ENCODE measurements at regions not wholly inside any gene's neighbourhood (a gene's known extent, or its start where the extent isn't known, plus 50 kb on each side); places are given as distances from the start of the nearest gene placed in this dataset.

DNA sequence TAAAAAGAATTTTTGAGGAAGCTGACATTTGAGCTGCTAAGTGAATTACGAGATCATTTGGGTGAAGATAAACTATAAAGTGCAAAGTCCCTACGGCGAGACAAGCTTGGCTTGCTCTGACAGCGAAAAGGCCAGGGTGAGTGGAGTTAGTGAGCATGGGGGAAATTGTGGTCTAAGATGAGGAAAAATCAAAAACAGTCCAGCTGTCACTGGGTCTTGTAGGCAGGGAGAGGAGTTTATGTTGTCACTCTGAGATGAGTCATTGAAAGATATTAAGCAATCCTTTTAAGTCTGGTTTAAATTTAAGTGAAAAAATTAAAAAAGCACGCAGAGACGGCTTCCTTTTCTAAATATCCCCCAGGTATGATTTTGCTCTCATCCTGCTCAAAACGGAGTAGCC, 601.9 kb downstream of the MRPL39 start:
- Mint-ChIP-seq H3K4me3 (no peak overlapping the region), H3K36me3 (ENCODE audit: insufficient read depth in 2 of 2) (no peaks in the 10 kb centered on the region), H3K27ac (no peak overlapping the region), H3K27me3 (ENCODE audit: low read depth) (no peaks in the 10 kb centered on the region), H3K9me3 (peaks cover 0 to 3% of the 10 kb centered on the region in 2 donors), H3K4me1 (ENCODE audit: low read depth) (no peaks in the 10 kb centered on the region)
- no peak for ATAC-seq (replicated peaks in 1 of 2)
- DNase-seq = no peak

- Mint-ChIP-seq H3K27ac (no peak overlapping the region), H3K36me3 (ENCODE audit: insufficient read depth in 2 of 2) (no peaks in the 10 kb centered on the region), H3K4me1 (ENCODE audit: low read depth) (no peaks in the 10 kb centered on the region), H3K9me3 (peaks cover 0 to 3% of the 10 kb centered on the region in 2 donors), H3K27me3 (ENCODE audit: low read depth) (no peaks in the 10 kb centered on the region), H3K4me3 (no peak overlapping the region)
- ATAC-seq (replicated peaks in 1 of 2) (no peak), DNase-seq (no peak)
Observed at GRCh38 chr21:25002676-25003075, 604.6 kb downstream of the MRPL39 start.

- Mint-ChIP-seq H3K4me3 (no peak overlapping the region), H3K27me3 (ENCODE audit: low read depth) (no peaks in the 10 kb centered on the region), H3K4me1 (ENCODE audit: low read depth) (no peaks in the 10 kb centered on the region), H3K9me3 (peaks cover 0 to 1% of the 10 kb centered on the region in 2 donors), H3K36me3 (ENCODE audit: insufficient read depth in 2 of 2) (no peaks in the 10 kb centered on the region), H3K27ac (no peak overlapping the region)
- DNase-seq = no peak
- no peak for ATAC-seq (replicated peaks in 1 of 2)
Observed at GRCh38 chr21:24995216-24995615, 612.1 kb downstream of the MRPL39 start.

DNA sequence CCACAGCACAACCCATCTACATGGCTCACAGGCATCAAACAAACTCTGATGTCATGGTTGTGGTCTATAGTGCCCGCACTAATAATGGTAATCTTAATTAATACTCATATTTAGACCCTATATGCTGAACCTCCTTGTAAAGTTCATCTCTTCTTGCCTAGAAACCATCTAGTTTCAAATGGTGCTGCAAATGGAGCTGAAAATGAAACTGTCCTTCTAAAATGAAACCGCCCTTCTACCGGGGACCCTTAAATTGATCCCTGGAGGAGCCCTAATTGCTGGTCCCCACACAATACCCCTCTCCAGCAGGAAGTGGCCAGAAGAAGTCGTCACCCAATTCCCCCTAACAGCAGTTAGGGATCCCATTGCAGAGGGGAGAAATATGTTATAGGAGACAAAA, 612.6 kb downstream of the MRPL39 start:
- DNase-seq (no peak), ATAC-seq (replicated peaks in 1 of 2) (no peak)
- peaks cover 0 to 1% of the 10 kb centered on the region in 2 donors for H3K9me3 Mint-ChIP-seq
- H3K27me3 Mint-ChIP-seq (ENCODE audit: low read depth) = no peaks in the 10 kb centered on the region
- no peaks in the 10 kb centered on the region for H3K4me1 Mint-ChIP-seq (ENCODE audit: low read depth)
- no peak overlapping the region for H3K4me3 Mint-ChIP-seq
- no peak overlapping the region for H3K27ac Mint-ChIP-seq
- H3K36me3 Mint-ChIP-seq (ENCODE audit: insufficient read depth in 2 of 2) = no peaks in the 10 kb centered on the region

GRCh38 chr21:24989516-24989915, 617.8 kb downstream of the MRPL39 start:
- Mint-ChIP-seq H3K36me3 (ENCODE audit: insufficient read depth in 2 of 2) (no peaks in the 10 kb centered on the region), H3K4me3 (no peak overlapping the region), H3K4me1 (ENCODE audit: low read depth) (no peaks in the 10 kb centered on the region), H3K9me3 (peaks cover 0 to under 1% of the 10 kb centered on the region in 2 donors), H3K27me3 (ENCODE audit: low read depth) (no peaks in the 10 kb centered on the region), H3K27ac (no peak overlapping the region)
- no peak for ATAC-seq (replicated peaks in 1 of 2)
- no peak for DNase-seq

GRCh38 chr21:24988941-24989340, 618.3 kb downstream of the MRPL39 start:
- DNase-seq = no peak
- Mint-ChIP-seq H3K27ac (no peak overlapping the region), H3K27me3 (ENCODE audit: low read depth) (no peaks in the 10 kb centered on the region), H3K4me3 (no peak overlapping the region), H3K4me1 (ENCODE audit: low read depth) (no peaks in the 10 kb centered on the region), H3K9me3 (peaks cover 0 to 1% of the 10 kb centered on the region in 2 donors), H3K36me3 (ENCODE audit: insufficient read depth in 2 of 2) (no peaks in the 10 kb centered on the region)
- no peak for ATAC-seq (replicated peaks in 1 of 2)

DNA sequence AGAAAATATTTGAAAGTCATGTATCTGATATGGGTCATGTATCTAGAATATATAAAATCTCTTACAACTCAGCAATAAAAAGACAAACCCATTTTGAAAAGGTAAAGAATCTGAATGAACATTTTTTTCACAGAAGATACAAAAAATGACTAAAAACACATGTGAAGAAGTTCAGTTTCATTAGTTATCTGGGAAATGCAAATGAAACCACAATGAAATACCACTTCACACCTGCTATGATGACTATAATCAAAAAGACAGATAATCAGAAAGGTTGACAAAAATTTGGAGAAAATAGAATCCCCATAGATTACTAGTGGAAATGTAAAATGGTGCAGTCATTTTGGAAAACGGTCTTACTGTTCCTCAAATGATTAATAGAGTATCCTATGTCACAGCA, 631.0 kb downstream of the MRPL39 start:
- Mint-ChIP-seq H3K9me3 (peaks cover 4 to 5% of the 10 kb centered on the region in 2 donors), H3K27ac (no peak overlapping the region), H3K27me3 (ENCODE audit: low read depth) (no peaks in the 10 kb centered on the region), H3K36me3 (ENCODE audit: insufficient read depth in 2 of 2) (peaks cover 0 to 2% of the 10 kb centered on the region in 2 donors), H3K4me3 (no peak overlapping the region), H3K4me1 (ENCODE audit: low read depth) (no peaks in the 10 kb centered on the region)
- ATAC-seq (replicated peaks in 1 of 2) = no peak
- no peak for DNase-seq

- ATAC-seq (replicated peaks in 1 of 2) (no peak), DNase-seq (no peak)
- Mint-ChIP-seq H3K9me3 (peaks cover 4 to 5% of the 10 kb centered on the region in 2 donors), H3K4me3 (no peak overlapping the region), H3K4me1 (ENCODE audit: low read depth) (no peaks in the 10 kb centered on the region), H3K27ac (no peak overlapping the region), H3K27me3 (ENCODE audit: low read depth) (no peaks in the 10 kb centered on the region), H3K36me3 (ENCODE audit: insufficient read depth in 2 of 2) (peaks cover 0 to 3% of the 10 kb centered on the region in 2 donors)
Observed at GRCh38 chr21:24969068-24969467, 638.2 kb downstream of the MRPL39 start.

DNA sequence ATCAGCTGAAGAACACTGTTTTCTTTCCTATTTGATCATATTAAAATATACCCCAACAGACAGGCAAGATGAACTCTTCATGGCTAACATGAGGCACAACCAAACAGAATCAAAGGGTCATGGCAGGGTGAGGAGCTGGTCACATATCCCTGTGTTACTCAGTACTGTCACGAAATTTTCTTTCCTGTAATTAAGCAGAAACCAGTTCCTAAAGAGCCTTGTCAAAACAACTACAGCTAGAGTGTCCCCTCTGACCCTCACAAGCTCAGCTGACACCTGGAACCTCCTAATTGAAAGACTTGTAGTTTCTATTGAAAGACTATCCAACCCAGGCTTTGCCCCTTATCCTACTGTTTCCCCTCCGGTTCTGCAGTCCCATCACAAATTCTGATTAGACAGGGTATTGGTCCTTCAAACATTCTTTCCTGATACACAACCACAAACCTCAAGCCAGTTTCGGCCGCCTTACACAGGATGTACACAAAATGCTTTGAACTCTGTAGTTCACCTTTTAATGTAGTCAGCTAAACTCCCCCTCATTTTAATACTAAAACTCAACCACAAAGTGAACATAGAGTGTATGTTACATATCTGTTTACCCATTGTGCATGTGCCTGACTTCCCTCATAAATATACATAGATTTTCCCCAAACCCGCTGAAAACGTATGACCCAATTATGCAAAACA, 651.9 kb downstream of the MRPL39 start:
- no peaks in the 10 kb centered on the region for H3K36me3 Mint-ChIP-seq (ENCODE audit: insufficient read depth in 2 of 2)
- no peak for DNase-seq
- peaks cover 0 to 2% of the 10 kb centered on the region in 2 donors for H3K9me3 Mint-ChIP-seq
- no peak overlapping the region for H3K27ac Mint-ChIP-seq
- no peaks in the 10 kb centered on the region for H3K27me3 Mint-ChIP-seq (ENCODE audit: low read depth)
- no peak for ATAC-seq (replicated peaks in 1 of 2)
- H3K4me3 Mint-ChIP-seq = no peak overlapping the region
- no peaks in the 10 kb centered on the region for H3K4me1 Mint-ChIP-seq (ENCODE audit: low read depth)

DNA sequence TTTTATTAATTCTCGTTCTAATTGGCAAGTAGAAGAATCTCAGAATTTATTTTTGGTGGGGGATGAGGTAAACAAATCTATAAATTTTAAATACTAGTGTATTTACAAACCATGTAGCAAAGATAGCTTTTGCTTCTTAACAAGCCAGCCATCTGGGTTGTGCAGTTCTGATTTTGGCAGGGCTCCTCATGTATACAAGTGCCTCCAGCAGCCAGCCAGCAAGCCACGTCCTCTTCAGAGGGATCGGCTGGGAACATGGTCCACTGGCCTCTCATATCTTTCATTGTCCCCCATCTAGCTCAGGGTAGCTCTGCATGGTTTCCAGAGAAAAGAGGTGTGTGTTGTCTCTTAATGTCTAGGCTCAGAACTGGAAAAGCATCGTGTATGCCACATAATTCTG, 659.1 kb downstream of the MRPL39 start:
- Mint-ChIP-seq H3K36me3 (ENCODE audit: insufficient read depth in 2 of 2) (no peaks in the 10 kb centered on the region), H3K27ac (no peak overlapping the region)

GRCh38 chr21:24945910-24946309, 661.4 kb downstream of the MRPL39 start:
- Mint-ChIP-seq H3K9me3 (peaks cover 0 to 2% of the 10 kb centered on the region in 2 donors), H3K36me3 (ENCODE audit: insufficient read depth in 2 of 2) (no peaks in the 10 kb centered on the region), H3K27me3 (ENCODE audit: low read depth) (no peaks in the 10 kb centered on the region), H3K4me3 (no peak overlapping the region), H3K27ac (no peak overlapping the region), H3K4me1 (ENCODE audit: low read depth) (no peaks in the 10 kb centered on the region)
- ATAC-seq (replicated peaks in 1 of 2) (no peak), DNase-seq (no peak)

More for the DNA sequence above, 659.1 kb downstream of the MRPL39 start:
- H3K27me3 Mint-ChIP-seq (ENCODE audit: low read depth) = no peaks in the 10 kb centered on the region
- ATAC-seq (replicated peaks in 1 of 2) (no peak), DNase-seq (no peak)
- no peaks in the 10 kb centered on the region for H3K4me1 Mint-ChIP-seq (ENCODE audit: low read depth)
- H3K4me3 Mint-ChIP-seq = no peak overlapping the region
- H3K9me3 Mint-ChIP-seq = no peaks in the 10 kb centered on the region

GRCh38 chr21:24941316-24942185, 665.7 kb downstream of the MRPL39 start:
- Mint-ChIP-seq H3K4me1 (ENCODE audit: low read depth) (no peaks in the 10 kb centered on the region), H3K27ac (no peak overlapping the region), H3K27me3 (ENCODE audit: low read depth) (no peaks in the 10 kb centered on the region), H3K9me3 (peaks cover 0 to 2% of the 10 kb centered on the region in 2 donors), H3K36me3 (ENCODE audit: insufficient read depth in 2 of 2) (no peaks in the 10 kb centered on the region), H3K4me3 (no peak overlapping the region)
- DNase-seq = no peak
- ATAC-seq (replicated peaks in 1 of 2) = no peak

DNA sequence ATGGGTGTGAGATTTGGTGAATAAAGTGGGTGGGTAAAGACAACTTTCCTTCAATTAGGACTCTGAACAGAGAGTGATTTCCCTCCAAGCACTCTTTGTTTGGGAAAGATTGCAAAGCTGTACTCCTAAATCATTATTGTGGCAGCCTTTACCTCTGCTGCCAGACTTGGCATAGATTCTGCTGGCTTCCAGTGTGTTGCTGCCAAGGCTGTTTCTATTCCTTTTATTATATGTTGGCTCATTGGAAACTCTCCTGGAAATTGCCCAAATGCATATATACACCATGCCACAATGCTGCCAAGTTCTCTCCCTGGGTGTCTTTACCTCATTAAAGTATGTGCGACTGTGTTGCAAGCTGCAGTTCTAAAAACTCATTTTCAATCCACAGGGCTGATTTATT, 668.0 kb downstream of the MRPL39 start:
- Mint-ChIP-seq H3K9me3 (peaks cover 0 to 2% of the 10 kb centered on the region in 2 donors), H3K4me1 (ENCODE audit: low read depth) (no peaks in the 10 kb centered on the region), H3K4me3 (no peak overlapping the region), H3K36me3 (ENCODE audit: insufficient read depth in 2 of 2) (no peaks in the 10 kb centered on the region), H3K27ac (no peak overlapping the region), H3K27me3 (ENCODE audit: low read depth) (no peaks in the 10 kb centered on the region)
- DNase-seq (no peak), ATAC-seq (replicated peaks in 1 of 2) (no peak)

All from activated T-cell treated with anti-CD3 and anti-CD28 coated beads, Interleukin-2, amount 50 U/mL, for 72 hours (primary cell).